Progenitor cell of endocrine pancreas (in vitro differentiated cells): ENCODE measurements at regions not wholly inside any gene's neighbourhood (a gene's known extent, or its start where the extent isn't known, plus 50 kb on each side); places are given as distances from the start of the nearest gene placed in this dataset.
"Not testable (repeated sequence)": the region's sequence is repeated elsewhere in the genome, so short reads cannot be mapped to it uniquely, and the experiment has no call there.

Source experiments
- DNase-seq: peaks from one replicate; pipeline ENCODE4 v3.0.0; 2021; ENCODE audit warnings: low spot score; ENCODE audit not compliant: unreplicated experiment
- H3K27ac Mint-ChIP-seq: 2 replicates; pipeline ENCODE4 v1.8.0; 2021; ENCODE audit warnings: mild to moderate bottlenecking, moderate library complexity, mixed read lengths
- H3K27me3 Mint-ChIP-seq: 2 replicates; pipeline ENCODE4 v1.8.0; 2021; ENCODE audit warnings: mixed read lengths
- H3K36me3 Mint-ChIP-seq: 2 replicates; pipeline ENCODE4 v1.8.0; 2022; ENCODE audit warnings: mixed read lengths; ENCODE audit not compliant: insufficient read depth
- H3K4me1 Mint-ChIP-seq: 2 replicates; pipeline ENCODE4 v1.8.0; 2021; ENCODE audit warnings: low read depth, mixed read lengths
- H3K4me3 Mint-ChIP-seq: 2 replicates; pipeline ENCODE4 v1.8.0; 2021; ENCODE audit warnings: low read depth, mild to moderate bottlenecking, moderate library complexity, mixed read lengths
- H3K9me3 Mint-ChIP-seq: 2 replicates; pipeline ENCODE4 v1.8.0; 2021; ENCODE audit warnings: low read depth, mixed read lengths
- CTCF ChIP-seq: fragments of 200-600 bp; sonication (generic); IDR thresholded peaks from one replicate; pipeline ENCODE4 v1.5.0; 2021; ENCODE audit warnings: antibody characterized with exemption, mild to moderate bottlenecking; ENCODE audit not compliant: unreplicated experiment

DNA sequence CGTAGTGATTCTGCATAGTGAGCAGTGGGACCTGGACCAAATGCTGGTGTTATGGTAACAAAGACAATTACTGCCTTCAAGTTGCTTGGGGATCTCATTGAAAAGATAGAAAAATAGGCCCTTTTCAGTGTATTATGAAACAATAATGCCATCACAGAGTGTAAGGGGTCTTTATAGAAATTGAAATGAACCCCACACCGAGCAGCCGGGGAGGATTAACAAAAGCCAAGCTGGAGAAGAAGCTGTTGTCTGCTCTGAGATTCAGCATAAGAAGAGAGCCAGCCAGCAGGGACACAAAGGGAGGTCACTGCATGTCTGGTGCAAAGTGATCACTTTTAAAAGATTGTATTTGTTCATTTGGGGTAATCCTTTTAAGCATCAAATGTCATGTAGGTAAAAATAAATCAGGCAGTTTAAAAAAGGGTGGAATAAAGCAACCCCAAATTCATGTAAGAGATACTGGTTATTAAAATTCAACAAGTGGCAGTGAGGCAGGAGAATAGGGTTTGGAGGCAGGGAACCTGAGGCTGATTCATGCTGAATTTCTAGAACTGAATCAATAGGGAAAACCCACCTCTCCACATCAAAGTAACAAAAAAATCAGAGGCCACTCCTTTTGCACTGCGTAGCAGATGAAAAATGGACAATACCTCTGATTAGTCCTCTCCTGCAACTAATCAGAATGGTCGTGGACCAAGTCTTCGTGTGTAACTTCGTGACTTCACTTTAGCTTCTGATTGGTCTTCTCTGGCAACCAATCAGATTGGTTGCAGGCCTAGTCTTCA is 1548.3 kb upstream of the SLC10A2 start:
- no peak overlapping the region for H3K27ac Mint-ChIP-seq
- peaks cover 10% of the 10 kb centered on the region for H3K9me3 Mint-ChIP-seq
- no peak overlapping the region for H3K4me3 Mint-ChIP-seq
- H3K36me3 Mint-ChIP-seq, result peaks cover 2% of the 10 kb centered on the region
- no peak for TF ChIP-seq CTCF
- H3K4me1 Mint-ChIP-seq, result no peaks in the 10 kb centered on the region
- no peaks in the 10 kb centered on the region for H3K27me3 Mint-ChIP-seq
- DNase-seq, result no peak

DNA sequence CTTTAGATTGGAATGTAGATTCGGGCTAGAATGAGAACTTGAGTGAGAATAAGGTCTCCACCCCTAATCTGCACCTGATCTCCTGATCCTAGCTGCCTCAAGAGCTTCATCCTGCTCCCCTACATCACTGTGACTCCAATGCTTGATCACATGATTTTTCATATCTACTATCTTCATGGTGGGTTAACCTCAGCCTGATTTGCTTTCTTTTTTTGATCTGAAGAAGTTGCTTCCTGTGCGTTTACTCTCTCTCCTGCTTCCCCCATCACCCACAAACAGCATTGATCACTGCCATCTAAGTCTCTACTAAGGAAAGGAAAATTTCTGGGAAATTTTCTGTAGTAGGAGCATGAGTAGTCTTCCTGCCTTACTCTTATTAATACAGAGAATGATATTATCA is 1542.1 kb upstream of the SLC10A2 start:
- H3K27ac Mint-ChIP-seq, result no peak overlapping the region
- no peaks in the 10 kb centered on the region for H3K4me1 Mint-ChIP-seq
- DNase-seq, result no peak
- H3K4me3 Mint-ChIP-seq, result no peak overlapping the region
- H3K36me3 Mint-ChIP-seq, result no peaks in the 10 kb centered on the region
- no peak for TF ChIP-seq CTCF
- H3K27me3 Mint-ChIP-seq, result no peaks in the 10 kb centered on the region
- no peaks in the 10 kb centered on the region for H3K9me3 Mint-ChIP-seq

DNA sequence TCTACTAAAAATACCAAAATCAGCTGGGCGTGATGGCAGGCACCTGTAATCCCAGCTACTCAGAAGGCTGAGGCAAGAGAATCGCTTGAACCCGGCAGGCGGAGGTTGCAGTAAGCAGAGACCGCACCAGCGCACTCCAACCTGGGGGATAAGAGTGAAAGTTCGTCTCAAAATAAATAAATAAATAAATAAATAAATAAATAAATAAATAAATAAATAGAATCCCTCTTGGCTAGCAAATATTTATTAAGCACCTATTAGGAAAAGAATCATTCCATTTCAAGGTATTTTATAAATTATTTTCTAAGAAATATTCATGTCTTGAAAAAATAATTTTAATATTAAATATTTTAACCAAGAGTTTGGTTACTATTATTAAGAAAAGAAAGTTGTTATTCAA is 1539.2 kb upstream of the SLC10A2 start:
- H3K4me3 Mint-ChIP-seq, H3K36me3 Mint-ChIP-seq, H3K27ac Mint-ChIP-seq, DNase-seq, H3K4me1 Mint-ChIP-seq, H3K9me3 Mint-ChIP-seq, H3K27me3 Mint-ChIP-seq: not testable (repeated sequence)

DNA sequence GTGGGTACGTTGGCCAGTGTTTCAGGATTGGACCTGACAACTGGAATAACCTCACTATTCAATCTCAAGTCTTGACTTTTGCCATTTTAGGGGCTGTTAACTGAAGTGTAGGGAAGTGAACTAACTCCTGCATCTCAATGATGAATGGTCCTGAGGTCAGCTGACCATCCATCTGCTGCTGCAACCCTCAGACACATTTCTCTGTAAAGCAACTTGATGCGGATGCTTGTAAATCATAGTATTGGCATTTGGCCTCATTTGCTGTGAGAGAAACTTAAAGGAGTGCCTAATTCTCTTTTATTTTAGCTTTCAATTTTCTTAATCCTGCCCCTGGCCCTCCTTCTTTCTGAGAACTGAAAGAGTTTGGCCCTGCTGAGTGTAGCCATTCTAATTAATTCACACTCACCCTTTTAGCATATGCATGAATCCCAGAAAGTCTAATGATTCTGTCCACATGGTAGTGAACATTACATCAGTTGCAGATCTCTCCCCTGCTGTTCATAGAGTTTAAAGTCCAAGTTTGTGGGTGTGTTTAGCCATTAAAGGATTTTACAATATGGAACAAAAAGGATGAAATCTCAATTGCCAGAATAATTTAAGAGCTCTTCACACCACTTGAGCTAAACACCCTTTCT is 1531.4 kb upstream of the SLC10A2 start:
- DNase-seq, result no peak
- H3K27ac Mint-ChIP-seq, result no peak overlapping the region
- H3K27me3 Mint-ChIP-seq, result no peaks in the 10 kb centered on the region
- H3K4me3 Mint-ChIP-seq, result no peak overlapping the region
- no peaks in the 10 kb centered on the region for H3K36me3 Mint-ChIP-seq
- no peaks in the 10 kb centered on the region for H3K9me3 Mint-ChIP-seq
- H3K4me1 Mint-ChIP-seq, result peaks cover 8% of the 10 kb centered on the region
- TF ChIP-seq CTCF, result no peak

DNA sequence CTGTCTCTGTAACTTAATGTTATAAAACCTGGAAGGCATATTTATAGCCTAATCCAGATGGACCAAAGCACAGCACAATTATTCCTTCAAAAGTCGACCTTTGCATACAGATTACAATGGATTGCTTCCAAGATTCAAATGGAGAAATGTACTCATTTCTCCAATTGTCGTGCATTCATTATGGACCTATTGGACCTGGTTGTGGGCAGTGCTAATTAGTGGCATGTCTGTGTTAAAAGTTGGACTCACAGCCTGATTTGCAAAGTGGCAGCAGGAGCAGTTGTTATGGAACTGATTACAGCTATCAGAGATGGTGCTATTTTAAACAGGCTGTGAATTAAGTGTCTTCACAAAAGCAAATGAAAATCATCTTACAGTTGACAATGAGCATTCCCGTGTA is 1529.3 kb upstream of the SLC10A2 start:
- Mint-ChIP-seq H3K27me3 (no peaks in the 10 kb centered on the region), H3K27ac (no peak overlapping the region), H3K4me3 (no peak overlapping the region), H3K4me1 (peaks cover 8% of the 10 kb centered on the region), H3K36me3 (no peaks in the 10 kb centered on the region), H3K9me3 (no peaks in the 10 kb centered on the region)
- no peak for TF ChIP-seq CTCF
- no peak for DNase-seq

DNA sequence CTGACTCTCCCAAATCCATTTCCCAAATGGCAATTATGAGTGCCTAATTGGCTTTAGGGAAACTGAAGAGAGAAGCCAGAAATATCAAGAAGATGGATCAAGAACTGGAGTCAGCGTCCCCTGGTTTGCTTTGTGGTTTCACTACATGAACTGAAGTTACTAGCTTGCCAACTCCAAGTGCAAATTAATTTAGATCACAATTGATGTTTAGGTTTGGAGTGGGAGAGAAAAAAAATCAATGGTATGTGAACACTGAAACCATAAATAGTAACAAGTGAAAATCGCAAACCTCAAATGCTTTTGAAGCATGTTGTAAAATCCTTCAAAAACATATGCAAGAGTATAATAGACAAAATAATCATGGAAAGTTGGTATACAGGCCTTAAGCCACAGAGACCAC is 1528.6 kb upstream of the SLC10A2 start:
- H3K9me3 Mint-ChIP-seq, result no peaks in the 10 kb centered on the region
- H3K36me3 Mint-ChIP-seq, result no peaks in the 10 kb centered on the region
- no peak overlapping the region for H3K4me3 Mint-ChIP-seq
- TF ChIP-seq CTCF, result no peak
- no peak for DNase-seq
- no peaks in the 10 kb centered on the region for H3K27me3 Mint-ChIP-seq
- H3K27ac Mint-ChIP-seq, result no peak overlapping the region
- H3K4me1 Mint-ChIP-seq, result peaks cover 8% of the 10 kb centered on the region
